Mucosa of rectum (tissue), 2 donors: ENCODE measurements at regions not wholly inside any gene's neighbourhood (a gene's known extent, or its start where the extent isn't known, plus 50 kb on each side); places are given as distances from the start of the nearest gene placed in this dataset.

Experiments
- H3K27ac ChIP-seq, 2 donors: one replicate each; pipeline ENCODE4 v1.7.0; 2013; ENCODE audit warnings: inconsistent platforms in 2 of 2, low read depth in 2 of 2, low read length in 2 of 2
- H3K27me3 ChIP-seq, 2 donors: one replicate each; pipeline ENCODE4 v1.7.0; 2013; ENCODE audit warnings: low read length in 2 of 2; ENCODE audit not compliant: control insufficient read depth in 2 of 2, insufficient read depth in 2 of 2
- H3K36me3 ChIP-seq, 2 donors: one replicate each; pipeline ENCODE4 v1.7.0; 2013; ENCODE audit warnings: low read length in 2 of 2; ENCODE audit not compliant: control insufficient read depth in 2 of 2, insufficient read depth in 2 of 2
- H3K4me1 ChIP-seq, 2 donors: one replicate each; pipeline ENCODE4 v1.7.0; 2013; ENCODE audit warnings: low read length in 2 of 2, mild to moderate bottlenecking in 1 of 2; ENCODE audit not compliant: control insufficient read depth in 2 of 2, insufficient read depth in 2 of 2
- H3K4me3 ChIP-seq, 2 donors: one replicate each; pipeline ENCODE4 v1.7.0; 2013; ENCODE audit warnings: low read length in 2 of 2
- H3K9ac ChIP-seq, 2 donors: one replicate each; pipeline ENCODE4 v1.7.0; 2013; ENCODE audit warnings: low read length in 2 of 2, low read depth in 1 of 2, mild to moderate bottlenecking in 1 of 2
- H3K9me3 ChIP-seq, 2 donors: one replicate each; pipeline ENCODE4 v1.7.0; 2013; ENCODE audit warnings: low read length in 2 of 2; ENCODE audit not compliant: control insufficient read depth in 2 of 2
- donor health status: healthy.
- donor health status: Normal muscosa, but diverticular disease.

DNA sequence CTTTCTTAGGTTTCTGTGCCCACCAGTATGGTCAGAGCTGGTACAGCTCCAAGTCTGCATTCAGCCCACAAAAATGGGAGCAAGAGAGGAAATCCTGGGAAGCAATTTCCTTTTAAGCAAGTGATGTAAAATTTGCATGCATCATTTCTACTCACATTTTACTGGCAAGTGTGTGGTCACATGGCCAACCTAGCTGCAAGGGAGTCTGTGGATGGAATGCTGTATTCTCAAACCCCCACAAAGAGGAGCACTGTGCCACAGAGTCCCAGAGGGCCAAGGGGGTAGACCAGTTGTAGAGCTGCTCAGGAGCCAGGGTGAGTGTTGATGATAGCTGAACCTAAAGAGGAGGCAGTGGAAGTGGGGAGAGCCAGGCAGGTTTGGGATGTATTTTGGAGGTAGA, 154.3 kb upstream of the SPRY4 start:
- no peaks in the 10 kb centered on the region for H3K36me3 ChIP-seq
- H3K9ac ChIP-seq, result no peak overlapping the region
- no peaks in the 10 kb centered on the region for H3K27me3 ChIP-seq
- H3K4me1 ChIP-seq, result no peaks in the 10 kb centered on the region
- no peak overlapping the region for H3K4me3 ChIP-seq
- H3K27ac ChIP-seq, result no peak overlapping the region
- H3K9me3 ChIP-seq, result peaks cover 0 to 5% of the 10 kb centered on the region in 2 donors

DNA sequence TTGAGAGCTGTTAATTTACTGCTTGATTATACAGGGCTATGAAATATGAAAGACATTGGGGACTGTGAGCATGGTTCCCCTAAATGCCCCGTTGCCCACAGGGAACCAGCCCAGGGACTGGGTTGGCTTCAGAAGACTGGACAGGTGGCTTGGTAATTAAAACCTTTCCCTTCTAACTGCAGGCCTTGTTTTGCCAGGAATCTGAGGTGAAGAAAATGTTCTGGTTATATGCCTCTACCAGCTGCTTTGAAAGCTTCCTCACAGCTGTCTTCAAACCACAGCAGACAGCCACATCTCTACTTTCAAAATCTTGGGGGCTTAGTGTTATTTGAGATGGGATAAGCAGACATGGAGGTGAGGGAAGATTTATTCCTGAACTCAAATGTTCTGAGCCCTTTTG, 153.3 kb upstream of the SPRY4 start:
- Histone ChIP-seq H3K4me1 (no peaks in the 10 kb centered on the region), H3K27me3 (no peaks in the 10 kb centered on the region), H3K9ac (no peak overlapping the region), H3K27ac (no peak overlapping the region), H3K4me3 (no peak overlapping the region), H3K9me3 (peaks cover 0 to 5% of the 10 kb centered on the region in 2 donors), H3K36me3 (no peaks in the 10 kb centered on the region)

DNA sequence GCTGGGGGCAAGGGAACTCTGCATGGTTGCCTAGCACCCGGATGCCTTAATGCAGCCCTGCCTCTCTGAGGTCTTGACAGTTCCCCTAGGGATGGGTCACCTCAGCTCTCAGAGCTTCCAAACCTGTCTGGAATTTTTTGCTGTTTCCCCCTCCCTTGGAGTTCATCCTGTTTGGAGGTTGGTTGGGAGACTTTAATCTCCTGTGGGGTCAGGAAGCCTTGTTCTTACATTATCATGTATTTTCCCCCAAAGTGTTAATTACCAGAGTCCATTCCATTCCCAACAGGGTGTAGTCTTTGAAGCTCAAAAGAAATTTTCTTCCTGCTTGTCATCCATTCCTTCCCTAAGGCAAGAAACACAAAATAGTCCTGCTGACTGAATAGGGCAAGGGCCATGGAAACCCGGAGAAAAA, 150.3 kb upstream of the SPRY4 start:
- Histone ChIP-seq H3K9me3 (peaks cover 0 to 5% of the 10 kb centered on the region in 2 donors), H3K4me3 (no peak overlapping the region), H3K27me3 (no peaks in the 10 kb centered on the region), H3K27ac (no peak overlapping the region), H3K36me3 (no peaks in the 10 kb centered on the region), H3K4me1 (no peaks in the 10 kb centered on the region), H3K9ac (no peak overlapping the region)

DNA sequence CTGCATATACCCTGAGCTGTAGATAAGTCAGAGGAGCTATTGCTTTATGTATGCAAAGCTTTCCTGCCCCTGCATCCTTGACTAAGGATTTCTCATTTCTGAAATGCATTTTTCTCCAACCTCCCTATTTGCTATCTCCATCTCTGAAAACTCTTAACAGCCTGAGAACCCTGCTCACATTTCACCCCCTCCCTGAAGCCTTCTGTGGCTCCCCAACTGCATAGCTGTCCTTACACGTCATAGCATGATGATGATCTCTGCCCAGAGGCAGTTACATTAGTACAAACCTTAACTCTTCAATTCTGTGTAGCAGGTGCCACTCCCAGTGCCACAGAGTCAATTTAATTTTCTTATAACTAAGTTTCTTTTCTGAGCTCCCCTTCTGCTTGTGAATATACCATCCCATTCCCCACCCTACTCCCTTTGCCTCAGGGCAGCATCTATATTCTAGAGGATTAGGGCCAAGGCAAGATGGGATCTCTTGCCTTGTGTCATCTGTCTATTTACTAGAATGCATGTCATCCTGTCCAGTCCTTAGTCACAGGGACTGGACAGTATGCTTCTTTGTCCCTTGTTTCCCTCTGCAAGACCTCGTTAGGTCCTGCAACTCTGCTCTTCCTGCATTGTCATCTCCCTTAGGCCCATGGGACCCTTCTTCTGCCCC, 149.7 kb upstream of the SPRY4 start:
- Histone ChIP-seq H3K9me3 (peaks cover 0 to 5% of the 10 kb centered on the region in 2 donors), H3K4me3 (no peak overlapping the region), H3K4me1 (no peaks in the 10 kb centered on the region), H3K9ac (no peak overlapping the region), H3K36me3 (no peaks in the 10 kb centered on the region), H3K27me3 (no peaks in the 10 kb centered on the region), H3K27ac (no peak overlapping the region)

DNA sequence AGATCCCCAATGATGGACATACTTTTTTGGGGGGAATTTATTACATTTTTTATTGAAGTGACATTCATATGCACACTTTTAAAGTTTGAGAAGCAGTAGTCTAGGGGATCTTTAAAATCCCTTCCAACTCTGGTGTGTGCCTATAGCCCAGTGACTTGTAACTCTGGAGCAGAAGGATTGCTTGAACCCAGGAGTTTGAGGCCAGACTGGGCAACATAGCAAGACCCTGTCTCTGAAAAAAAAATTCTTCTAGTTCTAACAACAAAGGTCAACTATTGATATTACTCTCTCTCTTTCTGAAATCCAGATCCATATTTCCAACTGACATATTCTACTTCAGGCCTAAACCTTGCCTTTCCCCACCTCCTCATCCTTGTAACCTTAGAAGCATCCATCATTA, 148.2 kb upstream of the SPRY4 start:
- Histone ChIP-seq H3K9me3 (no peaks in the 10 kb centered on the region), H3K27me3 (no peaks in the 10 kb centered on the region), H3K36me3 (no peaks in the 10 kb centered on the region), H3K9ac (no peak overlapping the region), H3K4me3 (no peak overlapping the region), H3K27ac (no peak overlapping the region), H3K4me1 (no peaks in the 10 kb centered on the region)

DNA sequence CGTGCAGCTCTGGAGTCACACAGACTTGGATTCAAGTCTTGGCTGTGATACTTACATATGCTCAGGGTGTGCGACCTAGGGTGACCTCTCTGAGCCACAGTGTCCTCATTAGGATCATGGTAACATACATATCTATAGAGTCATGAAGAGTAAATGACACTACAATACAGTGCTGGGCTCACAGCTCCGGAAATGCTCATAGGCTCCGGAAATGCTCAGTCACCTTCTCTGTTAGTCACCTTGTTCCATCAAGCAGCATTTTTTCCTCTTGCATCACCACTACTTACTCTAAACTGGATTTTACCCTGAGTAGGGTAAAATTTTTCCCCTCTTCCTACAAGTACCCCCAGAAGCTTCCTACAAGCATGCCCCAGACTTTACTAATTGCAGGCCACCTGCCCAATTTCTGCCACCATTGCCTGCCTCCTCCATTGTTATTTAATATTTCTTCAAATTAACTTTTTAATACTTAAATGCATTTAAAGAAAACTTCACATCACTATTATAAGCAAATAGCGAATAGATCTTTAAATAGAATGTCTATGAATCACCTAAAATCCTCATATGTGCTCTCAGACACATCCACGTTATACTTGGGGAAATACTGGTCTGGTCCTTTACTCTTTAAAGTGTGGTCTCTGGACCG, 147.6 kb upstream of the SPRY4 start:
- Histone ChIP-seq H3K4me1 (no peaks in the 10 kb centered on the region), H3K36me3 (no peaks in the 10 kb centered on the region), H3K27me3 (no peaks in the 10 kb centered on the region), H3K9me3 (no peaks in the 10 kb centered on the region), H3K4me3 (no peak overlapping the region), H3K27ac (no peak overlapping the region), H3K9ac (no peak overlapping the region)

DNA sequence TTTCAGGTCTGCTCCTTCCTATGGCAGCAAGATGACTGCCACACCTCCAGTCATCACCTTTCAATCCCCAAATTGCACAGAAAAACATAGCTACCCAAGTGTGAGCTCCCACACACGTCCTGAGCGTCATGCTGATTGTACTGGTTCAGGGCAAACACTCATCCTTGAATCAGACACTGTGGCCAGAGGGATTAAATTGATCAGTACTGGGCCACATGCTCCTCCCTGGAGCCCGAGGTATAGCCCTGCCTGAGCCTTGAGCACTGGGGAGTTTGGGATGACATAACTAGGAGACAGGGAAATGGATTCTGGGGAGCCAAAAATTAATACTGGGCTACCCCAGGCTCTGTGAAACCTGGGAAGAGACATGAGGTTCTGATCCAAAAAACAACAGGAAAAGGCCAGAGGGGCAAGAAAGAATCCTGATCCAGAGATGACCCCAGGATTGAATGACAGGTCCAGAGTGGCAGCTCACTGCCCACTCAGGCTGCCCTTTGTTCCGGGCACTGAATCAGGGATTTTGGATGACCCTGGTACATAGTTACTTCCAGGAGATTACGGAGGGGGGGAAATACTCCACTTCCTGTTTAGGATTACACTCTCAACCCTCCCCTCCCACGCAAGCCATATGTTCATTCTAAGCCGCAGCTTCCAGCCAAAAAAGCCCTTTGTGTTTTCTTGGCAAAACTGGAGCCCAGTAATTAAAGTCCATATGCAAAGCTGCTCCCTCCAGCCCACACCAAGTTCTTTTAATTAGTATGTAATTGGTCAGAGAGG, 141.6 kb upstream of the SPRY4 start:
- H3K9me3 ChIP-seq, result no peaks in the 10 kb centered on the region
- H3K4me1 ChIP-seq, result no peaks in the 10 kb centered on the region
- H3K27me3 ChIP-seq, result no peaks in the 10 kb centered on the region
- no peak overlapping the region for H3K27ac ChIP-seq
- no peaks in the 10 kb centered on the region for H3K36me3 ChIP-seq
- no peak overlapping the region for H3K9ac ChIP-seq
- no peak overlapping the region for H3K4me3 ChIP-seq

DNA sequence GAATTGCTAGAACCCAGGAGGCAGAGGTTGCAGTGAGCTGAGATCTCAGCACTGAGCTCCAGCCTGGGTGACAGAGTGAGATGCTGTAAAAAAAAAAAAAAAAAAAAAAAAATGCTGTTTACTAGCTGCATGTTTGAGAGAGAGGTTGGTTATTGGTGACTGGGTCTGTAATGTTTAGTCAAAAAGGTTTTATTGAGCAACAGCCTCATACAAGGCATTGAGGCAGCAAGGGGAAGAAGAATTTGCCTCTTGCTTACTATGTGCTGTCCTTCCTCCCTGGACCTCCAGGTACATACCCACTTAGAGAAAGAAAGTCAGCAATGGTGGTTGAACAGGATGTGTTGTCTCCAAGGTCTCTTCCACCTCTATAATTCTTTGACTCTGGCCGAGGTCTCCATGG, 140.7 kb upstream of the SPRY4 start:
- H3K4me1 ChIP-seq, result no peaks in the 10 kb centered on the region
- H3K36me3 ChIP-seq, result no peaks in the 10 kb centered on the region
- no peak overlapping the region for H3K9ac ChIP-seq
- no peaks in the 10 kb centered on the region for H3K9me3 ChIP-seq
- no peak overlapping the region for H3K4me3 ChIP-seq
- no peak overlapping the region for H3K27ac ChIP-seq
- no peaks in the 10 kb centered on the region for H3K27me3 ChIP-seq

DNA sequence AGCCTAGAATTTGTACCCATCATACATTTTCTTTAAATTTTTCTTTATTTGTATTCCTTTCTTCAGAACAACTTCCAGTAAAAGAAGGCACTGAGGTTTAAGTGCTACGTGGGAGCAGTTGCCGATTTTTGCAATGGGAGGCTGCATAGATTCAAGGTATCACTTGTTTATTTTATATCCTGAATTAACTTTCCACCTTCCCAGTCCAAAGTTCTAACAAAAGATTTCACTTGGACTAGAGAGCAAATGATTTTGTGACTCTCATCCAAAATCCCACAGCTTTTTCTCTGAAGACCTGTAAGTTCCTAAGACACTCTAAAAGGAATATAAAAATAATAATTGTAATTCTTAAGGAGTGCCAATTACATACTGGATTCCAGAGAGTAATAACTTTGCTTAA, 139.1 kb upstream of the SPRY4 start:
- Histone ChIP-seq H3K9me3 (no peaks in the 10 kb centered on the region), H3K36me3 (no peaks in the 10 kb centered on the region), H3K27me3 (no peaks in the 10 kb centered on the region), H3K4me3 (no peak overlapping the region), H3K9ac (no peak overlapping the region), H3K4me1 (no peaks in the 10 kb centered on the region), H3K27ac (no peak overlapping the region)

DNA sequence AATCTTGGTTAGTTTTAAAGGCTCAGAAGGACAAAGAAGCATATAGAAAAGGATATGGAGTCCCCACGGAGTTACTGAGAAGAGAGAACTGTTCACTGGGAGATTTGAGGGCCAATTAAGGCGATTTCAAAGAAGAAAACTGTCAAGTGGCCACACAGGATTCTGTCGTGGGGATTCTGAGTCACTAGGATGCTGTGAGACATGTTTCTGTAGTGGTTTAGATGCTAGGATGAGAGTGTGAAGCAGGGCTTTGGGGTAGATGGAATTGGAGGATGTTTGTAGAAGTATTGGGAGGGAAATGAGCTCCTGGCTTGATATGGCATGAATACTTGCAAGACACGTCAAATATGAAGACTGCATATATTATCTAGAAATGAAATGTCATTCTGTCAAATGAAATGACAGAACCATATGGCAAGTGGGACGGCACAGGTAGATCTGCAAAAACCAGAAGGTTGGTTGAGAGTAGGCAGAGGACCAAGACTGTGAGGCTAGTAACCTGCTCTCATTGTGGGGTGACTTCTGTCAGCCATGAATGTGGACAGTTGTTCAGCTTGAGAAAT, 136.3 kb upstream of the SPRY4 start:
- Histone ChIP-seq H3K9ac (no peak overlapping the region), H3K27ac (no peak overlapping the region), H3K4me3 (no peak overlapping the region), H3K27me3 (no peaks in the 10 kb centered on the region), H3K9me3 (no peaks in the 10 kb centered on the region), H3K4me1 (no peaks in the 10 kb centered on the region), H3K36me3 (no peaks in the 10 kb centered on the region)
